GM12874 (cell line): ENCODE measurements at regions not wholly inside any gene's neighbourhood (a gene's known extent, or its start where the extent isn't known, plus 50 kb on each side); places are given as distances from the start of the nearest gene placed in this dataset.

Experiments used
- CTCF ChIP-seq: IDR thresholded peaks from 2 replicates; pipeline ENCODE4 v1.5.1; 2011; ENCODE audit warnings: low read depth, mild to moderate bottlenecking, control low read depth, low read length, moderate library complexity; ENCODE audit not compliant: insufficient read depth

GRCh38 chr18:65365245-65365980 lies 385.4 kb upstream of the CDH7 start:
- TF ChIP-seq CTCF: no peak

- TF ChIP-seq CTCF: no peak
Observed at GRCh38 chr18:65363911-65364632, 386.7 kb upstream of the CDH7 start.

- no peak for TF ChIP-seq CTCF
Observed at GRCh38 chr18:65363011-65363410, 387.8 kb upstream of the CDH7 start.

GRCh38 chr18:65359479-65359878 lies 391.3 kb upstream of the CDH7 start:
- TF ChIP-seq CTCF: no peak

- no peak for TF ChIP-seq CTCF
Observed at GRCh38 chr18:65358306-65358705, 392.5 kb upstream of the CDH7 start.

GRCh38 chr18:65352186-65352585 lies 398.6 kb upstream of the CDH7 start:
- TF ChIP-seq CTCF: no peak

- no peak for TF ChIP-seq CTCF
Observed at GRCh38 chr18:65349635-65350034, 401.2 kb upstream of the CDH7 start.
